B cell (primary cell): ENCODE measurements at regions not wholly inside any gene's neighbourhood (a gene's known extent, or its start where the extent isn't known, plus 50 kb on each side); places are given as distances from the start of the nearest gene placed in this dataset.

ENCODE experiments used
- ATAC-seq: fragments of 200-7000 bp; cut with Tn5 transposase; one replicate; pipeline ENCODE4 v1.10.0; 2021; ENCODE audit warnings: low read depth, mild to moderate bottlenecking, moderate number of reproducible peaks, moderate library complexity
- CTCF ChIA-PET: fragments of 350-600 bp; sonication (Branson Sonifier 250); formaldehyde crosslinking; loops from one replicate; lab custom pipeline; 2021; ENCODE audit warnings: antibody characterized with exemption, inconsistent platforms; lab: Charles Lee
- POLR2A ChIA-PET: fragments of 350-600 bp; sonication (Branson Sonifier 250); formaldehyde crosslinking; loops from one replicate; lab custom pipeline; 2021; ENCODE audit warnings: antibody characterized with exemption; lab: Charles Lee
- DNase-seq: peaks from one replicate; pipeline ENCODE4 v3.0.0; 2013
- H2AFZ ChIP-seq: 2 replicates; pipeline ENCODE4 v1.6.1; 2012; ENCODE audit warnings: mild to moderate bottlenecking, low read depth, low read length; ENCODE audit not compliant: insufficient read depth, poor library complexity, severe bottlenecking
- H3K27ac ChIP-seq, 2 donors: 1 replicate in 1 of 2; 2 replicates in 1 of 2; pipeline ENCODE4 v1.5.1; 2012 to 2013; ENCODE audit warnings: low read length in 2 of 2, mild to moderate bottlenecking in 2 of 2, moderate library complexity in 1 of 2
- H3K27me3 ChIP-seq, 4 experiments: fragments of 200-600 bp in 1 of 4; sonication (generic) in 1 of 4; replicated peaks in 1 of 4; 1 replicate in 2 of 4; 2 replicates in 2 of 4; pipeline versions ENCODE4 v1.6.1 to v1.7.0; 2013 to 2016; ENCODE audit warnings: low read length in 3 of 4, mild to moderate bottlenecking in 2 of 4, mixed read lengths in 1 of 4, moderate library complexity in 1 of 4; ENCODE audit not compliant: insufficient read depth in 4 of 4, control insufficient read depth in 3 of 4; ENCODE audit errors: control extremely low read depth in 1 of 4
- H3K36me3 ChIP-seq, 2 experiments: replicated peaks in 1 of 2; 1 replicate in 1 of 2; 2 replicates in 1 of 2; pipeline versions ENCODE4 v1.6.1 to v1.7.1; 2013; ENCODE audit warnings: low read length in 1 of 2; ENCODE audit not compliant: insufficient read depth in 2 of 2, control insufficient read depth in 1 of 2; ENCODE audit errors: control extremely low read depth in 1 of 2, extremely low read depth in 1 of 2
- H3K4me1 ChIP-seq, 2 donors: fragments of 200-600 bp in 1 of 2; sonication (generic) in 1 of 2; 1 replicate in 1 of 2; 2 replicates in 1 of 2; pipeline versions ENCODE4 v1.5.1 to v1.6.1; 2013 to 2017; ENCODE audit warnings: low read length in 2 of 2; ENCODE audit not compliant: control insufficient read depth in 2 of 2, insufficient read depth in 2 of 2
- H3K4me2 ChIP-seq: replicated peaks from 2 replicates; pipeline ENCODE3; 2012; ENCODE audit warnings: mild to moderate bottlenecking, low read depth, low read length; ENCODE audit not compliant: poor library complexity, severe bottlenecking
- H3K4me3 ChIP-seq, 5 experiments: fragments of 200-600 bp in 1 of 5; sonication (generic) in 1 of 5; 1 replicate in 3 of 5; 2 replicates in 2 of 5; pipeline versions ENCODE4 v1.5.1 to v1.7.0; 2011 to 2016; ENCODE audit warnings: low read length in 4 of 5, mild to moderate bottlenecking in 4 of 5, low read depth in 2 of 5, control low read depth in 1 of 5, moderate library complexity in 1 of 5; ENCODE audit not compliant: insufficient read depth in 1 of 5; ENCODE audit errors: control extremely low read depth in 1 of 5, extremely low read depth in 1 of 5
- H3K79me2 ChIP-seq: fragments of 200-600 bp; sonication (generic); one replicate; pipeline ENCODE4 v1.6.0; 2016; ENCODE audit warnings: low read length; ENCODE audit not compliant: control insufficient read depth, insufficient read depth
- H3K9ac ChIP-seq: fragments of 200-600 bp; sonication (generic); 2 replicates; pipeline ENCODE4 v1.6.1; 2017; ENCODE audit warnings: mild to moderate bottlenecking, low read length, moderate library complexity
- H3K9me3 ChIP-seq, 3 donors: one replicate each; pipeline versions ENCODE4 v1.6.1 to v1.7.1; 2013; ENCODE audit warnings: low read length in 2 of 3; ENCODE audit not compliant: control insufficient read depth in 2 of 3, insufficient read depth in 1 of 3; ENCODE audit errors: control extremely low read depth in 1 of 3
- H4K20me1 ChIP-seq: 2 replicates; pipeline ENCODE4 v1.6.0; 2012; ENCODE audit warnings: mild to moderate bottlenecking, low read length; ENCODE audit not compliant: insufficient read depth, control insufficient read depth, poor library complexity, severe bottlenecking
- H3K27ac Mint-ChIP-seq: one replicate; pipeline ENCODE4 v1.8.0; 2021; ENCODE audit warnings: mixed read lengths
- H3K27me3 Mint-ChIP-seq: one replicate; pipeline ENCODE4 v1.8.0; 2021; ENCODE audit warnings: mixed read lengths
- H3K4me1 Mint-ChIP-seq: one replicate; pipeline ENCODE4 v1.8.0; 2021; ENCODE audit warnings: mixed read lengths
- H3K4me3 Mint-ChIP-seq: one replicate; pipeline ENCODE4 v1.8.0; 2021; ENCODE audit warnings: mixed read lengths
- H3K9me3 Mint-ChIP-seq: one replicate; pipeline ENCODE4 v1.8.0; 2022; ENCODE audit warnings: mixed read lengths; ENCODE audit not compliant: insufficient read depth
- CTCF ChIP-seq: fragments of 200-600 bp; IDR thresholded peaks from one replicate; pipeline ENCODE4 v1.8.0; 2022; ENCODE audit warnings: antibody characterized with exemption, mild to moderate bottlenecking
- EZH2 ChIP-seq: IDR thresholded peaks from 2 replicates; pipeline ENCODE4 v1.6.1; 2012; ENCODE audit warnings: borderline replicate concordance, low read depth, mild to moderate bottlenecking, moderate library complexity, low read length; ENCODE audit not compliant: insufficient read depth, poor library complexity, severe bottlenecking
- WGBS: methylation state at CpG from one replicate; pipeline ENCODE4 v1.1.5; 2013; ENCODE audit warnings: missing lambda C conversion rate; ENCODE audit not compliant: insufficient coverage; 5-methylcytosine and 5-hydroxymethylcytosine counted together
- intact Hi-C: fragments of 100-400 bp; cut with micrococcal nuclease; formaldehyde crosslinking; loops from one replicate; pipeline ENCODE4 v1.10.0; 2022

GRCh38 chr6:99022039-99022609 lies 74.4 kb upstream of the FBXL4 start:
- no peak overlapping the region for H3K4me3 Mint-ChIP-seq
- no peak for DNase-seq
- no peak for ATAC-seq
- WGBS = 91% methylated on average over 9 of the region's 9 CpGs
- TF ChIP-seq EZH2 (no peak), CTCF (no peak)
- H3K4me3 ChIP-seq = no peak overlapping the region
- no peaks in the 10 kb centered on the region for H3K36me3 ChIP-seq
- POLR2A ChIA-PET = no interaction called here
- H3K79me2 ChIP-seq = no peaks in the 10 kb centered on the region
- no peaks in the 10 kb centered on the region for H4K20me1 ChIP-seq
- no peak overlapping the region for H3K27ac ChIP-seq
- no peak overlapping the region for H3K27ac Mint-ChIP-seq
- H3K27me3 Mint-ChIP-seq = peaks cover 7% of the 10 kb centered on the region
- no peaks in the 10 kb centered on the region for H3K4me1 Mint-ChIP-seq
- no peak overlapping the region for H2AFZ ChIP-seq
- H3K9me3 Mint-ChIP-seq = peaks cover 4% of the 10 kb centered on the region
- H3K4me2 ChIP-seq = no peak overlapping the region
- peaks cover 0 to 3% (median 0%) of the 10 kb centered on the region in 4 experiments for H3K27me3 ChIP-seq
- CTCF ChIA-PET = no interaction called here
- intact Hi-C loops = no loop called here
- H3K4me1 ChIP-seq = no peaks in the 10 kb centered on the region
- peaks cover 0 to 33% (median 7%) of the 10 kb centered on the region in 3 donors for H3K9me3 ChIP-seq
- no peak overlapping the region for H3K9ac ChIP-seq

GRCh38 chr6:99019381-99019780 lies 71.6 kb upstream of the FBXL4 start:
- H3K9me3 Mint-ChIP-seq = no peaks in the 10 kb centered on the region
- ChIA-PET CTCF (no interaction called here), POLR2A (no interaction called here)
- Histone ChIP-seq H3K4me3 (no peak overlapping the region), H3K9me3 (peaks cover 0 to 9% (median 0%) of the 10 kb centered on the region in 3 donors), H3K9ac (no peak overlapping the region), H2AFZ (no peak overlapping the region), H3K36me3 (no peaks in the 10 kb centered on the region), H3K27ac (no peak overlapping the region), H4K20me1 (no peaks in the 10 kb centered on the region), H3K27me3 (peaks cover 0 to 3% (median 0%) of the 10 kb centered on the region in 4 experiments), H3K4me2 (no peak overlapping the region), H3K79me2 (no peaks in the 10 kb centered on the region), H3K4me1 (no peaks in the 10 kb centered on the region)
- H3K27ac Mint-ChIP-seq = no peak overlapping the region
- ATAC-seq (no peak), DNase-seq (no peak)
- 90% methylated on average over 1 of the region's 1 CpG for WGBS
- no peaks in the 10 kb centered on the region for H3K4me1 Mint-ChIP-seq
- intact Hi-C loops = no loop called here
- peaks cover 9% of the 10 kb centered on the region for H3K27me3 Mint-ChIP-seq
- TF ChIP-seq CTCF (no peak), EZH2 (no peak)
- no peak overlapping the region for H3K4me3 Mint-ChIP-seq
